NCI-H510A (cell line): ENCODE measurements at regions not wholly inside any gene's neighbourhood (a gene's known extent, or its start where the extent isn't known, plus 50 kb on each side); places are given as distances from the start of the nearest gene placed in this dataset.

Source experiments
- DNase-seq: peaks from one replicate; lab custom pipeline; 2025; lab: John Stamatoyannopoulos, UW

DNA sequence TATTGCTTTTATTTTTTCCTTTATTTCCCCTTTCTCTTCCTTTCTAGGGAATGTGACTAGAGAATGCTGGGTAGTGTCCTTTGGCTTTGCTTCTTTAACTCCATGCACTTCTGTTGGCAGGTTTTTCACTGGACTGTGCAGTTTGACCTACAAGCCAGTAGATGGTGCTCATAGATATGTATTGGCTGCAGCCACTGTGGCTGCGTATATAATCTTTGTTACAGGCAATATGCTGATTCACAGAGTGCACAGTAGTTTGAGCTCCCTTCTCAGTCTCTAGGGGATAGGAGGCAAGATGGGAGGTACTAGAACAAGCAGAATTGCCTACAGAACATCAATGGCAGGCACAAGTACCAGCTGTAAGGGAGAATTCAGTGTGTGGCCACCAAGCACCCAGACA lies 503.5 kb downstream of the LRFN5 start:
- no peak for DNase-seq

GRCh38 chr14:42095155-42095554 lies 488.5 kb downstream of the LRFN5 start:
- DNase-seq = no peak

- no peak for DNase-seq
Measured at GRCh38 chr14:42090122-42090521, 483.4 kb downstream of the LRFN5 start.

DNA sequence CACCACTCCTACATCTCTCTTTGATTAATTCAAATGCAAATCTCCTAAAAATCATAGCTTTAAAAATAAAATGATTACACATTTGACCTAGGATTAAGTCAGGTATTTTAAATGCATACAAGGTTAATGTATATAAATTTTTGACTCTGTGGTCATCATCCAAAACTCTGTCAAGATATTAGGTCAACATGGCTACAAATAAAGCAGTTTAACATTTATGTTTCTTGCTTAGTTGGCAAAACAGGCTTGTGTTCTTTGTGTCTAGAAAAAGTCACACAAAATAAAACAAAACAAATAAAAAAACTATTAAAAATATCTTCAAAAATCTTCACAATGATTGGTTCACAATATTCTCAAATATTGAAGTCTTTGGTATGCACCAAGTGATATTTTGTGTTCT lies 473.2 kb downstream of the LRFN5 start:
- no peak for DNase-seq

DNA sequence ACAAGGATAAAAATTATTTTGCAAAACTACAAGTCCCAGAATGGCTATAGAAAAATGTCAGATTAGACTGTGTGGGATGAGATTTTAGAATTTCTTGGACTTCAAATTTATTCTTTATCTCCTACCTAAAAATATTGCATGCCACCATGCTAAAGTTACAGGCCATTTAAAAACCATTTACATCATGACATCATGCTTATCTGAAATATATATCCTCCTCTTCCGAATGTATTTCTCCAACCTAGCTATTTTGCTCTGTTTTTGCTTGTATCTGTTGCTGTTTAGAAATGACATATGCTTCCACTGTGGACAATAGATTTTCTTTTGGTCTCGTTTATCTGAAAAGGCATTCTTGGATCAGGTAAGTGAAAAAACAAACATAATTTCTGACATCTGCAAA lies 471.7 kb downstream of the LRFN5 start:
- DNase-seq = no peak

DNA sequence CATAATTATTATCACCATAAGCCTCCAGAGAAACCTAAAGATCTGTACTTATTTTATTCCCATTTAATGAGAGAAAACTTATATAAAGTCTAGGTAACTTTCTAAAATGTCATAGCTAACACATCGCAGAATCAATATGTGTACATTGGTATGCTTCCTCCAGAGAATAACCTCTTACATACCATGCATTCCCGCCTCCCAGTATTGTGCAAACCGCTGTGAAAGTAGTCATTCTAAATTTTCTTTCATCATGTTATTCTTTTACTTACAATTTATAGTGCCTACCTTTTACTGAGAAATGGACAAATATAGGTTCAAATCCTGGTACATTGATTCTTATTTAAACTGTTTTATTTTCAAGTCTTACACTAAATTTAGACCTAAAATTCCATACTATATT lies 463.4 kb downstream of the LRFN5 start:
- no peak for DNase-seq

- no peak for DNase-seq
Measured at GRCh38 chr14:42057111-42057510, 450.4 kb downstream of the LRFN5 start.

GRCh38 chr14:42047421-42048055 lies 440.9 kb downstream of the LRFN5 start:
- DNase-seq = no peak

DNA sequence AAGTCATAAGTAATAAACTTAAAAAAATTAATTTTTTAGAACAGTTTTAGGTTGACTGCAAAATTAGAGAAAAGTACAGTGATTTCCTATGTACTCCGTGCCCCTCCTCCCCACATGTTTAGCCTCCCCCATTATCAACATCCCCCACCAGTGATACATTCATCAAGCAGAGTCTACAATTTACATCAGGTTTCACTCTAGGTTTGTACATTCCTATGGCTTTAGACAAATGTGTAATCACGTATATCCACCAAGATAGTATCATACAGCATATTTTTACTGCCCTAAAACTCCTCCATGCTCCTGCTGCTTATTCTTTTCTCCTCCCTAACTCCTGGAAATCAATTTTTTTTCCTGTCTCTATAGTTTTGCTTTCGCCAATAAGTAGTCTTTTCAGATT lies 438.7 kb downstream of the LRFN5 start:
- no peak for DNase-seq

GRCh38 chr14:42028607-42029006 lies 421.9 kb downstream of the LRFN5 start:
- DNase-seq = no peak

DNA sequence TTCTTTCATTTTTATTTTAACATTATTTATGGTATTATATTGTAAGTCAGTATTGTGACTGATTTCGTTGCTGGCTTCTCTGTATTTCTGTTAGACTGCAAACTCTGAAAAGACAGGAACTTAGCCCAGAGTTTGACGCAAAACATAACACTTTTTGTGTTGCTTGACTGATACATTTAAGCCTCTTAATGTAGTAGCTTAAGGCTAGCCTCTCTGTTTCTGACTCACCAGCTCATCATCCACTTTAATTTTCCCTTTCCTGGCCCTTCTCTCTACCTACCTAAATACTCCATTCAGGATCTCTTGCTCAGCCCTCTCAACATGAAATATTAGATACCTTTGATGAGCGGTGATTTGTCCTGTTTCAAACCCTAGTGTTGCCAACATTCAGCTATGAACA lies 420.6 kb downstream of the LRFN5 start:
- DNase-seq = no peak

- no peak for DNase-seq
Measured at GRCh38 chr14:42023452-42023851, 416.8 kb downstream of the LRFN5 start.

DNA sequence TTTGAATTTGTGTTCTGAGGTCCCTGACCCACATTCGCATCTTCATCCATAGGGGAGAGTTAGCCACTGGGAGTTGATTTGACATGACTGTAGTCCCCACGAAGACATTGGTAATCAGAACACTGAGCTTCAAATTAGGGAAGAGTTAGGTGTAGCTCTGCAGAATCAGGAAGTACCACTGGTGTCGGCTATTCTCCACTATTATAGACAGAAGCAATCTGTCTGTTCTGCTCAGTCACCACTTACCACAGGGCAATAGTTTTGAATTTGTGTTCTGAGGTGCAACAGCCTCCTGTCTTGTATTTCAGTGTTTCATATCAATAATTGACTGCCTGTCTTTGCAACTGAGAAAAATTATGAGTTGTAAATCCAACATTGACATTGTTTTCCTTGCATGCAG lies 407.6 kb downstream of the LRFN5 start:
- no peak for DNase-seq

DNA sequence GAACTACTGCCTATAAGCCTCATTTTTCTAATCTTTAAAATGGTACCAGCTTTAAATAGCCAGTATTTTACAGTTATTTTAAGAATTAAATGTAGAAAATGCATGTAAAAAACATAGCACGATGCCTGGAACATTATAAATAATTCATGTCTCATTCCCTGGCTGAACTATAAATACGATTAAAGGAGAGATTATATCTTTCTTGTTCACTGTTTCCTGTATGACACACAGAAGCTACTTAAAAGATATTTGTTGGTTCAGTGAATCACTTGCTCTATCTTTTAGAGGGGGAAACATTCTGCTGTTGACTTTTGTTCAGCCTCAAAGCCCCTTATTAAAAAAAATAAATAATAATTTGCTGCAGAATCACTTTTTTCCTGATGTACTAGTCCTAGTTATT lies 406.9 kb downstream of the LRFN5 start:
- DNase-seq = no peak

DNA sequence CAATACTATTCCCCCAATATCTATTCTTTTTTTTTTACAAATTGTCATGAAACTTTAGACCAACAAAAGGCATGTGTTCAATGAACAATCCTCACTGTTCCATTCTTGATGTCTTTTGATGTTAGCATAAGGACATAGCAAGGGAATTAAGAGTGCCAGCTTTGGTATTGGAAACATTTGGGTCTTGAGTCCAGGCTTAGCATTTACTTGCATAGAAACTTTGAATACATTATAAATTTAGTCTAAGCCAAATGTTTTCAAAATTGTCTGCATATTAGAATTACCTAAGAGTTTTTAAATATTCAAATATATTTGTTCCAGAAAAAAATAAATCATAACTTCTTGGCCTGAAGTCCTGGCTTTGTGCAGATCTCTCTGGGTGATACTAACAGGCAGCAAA lies 406.5 kb downstream of the LRFN5 start:
- no peak for DNase-seq

GRCh38 chr14:42011221-42011620 lies 404.5 kb downstream of the LRFN5 start:
- DNase-seq = no peak

DNA sequence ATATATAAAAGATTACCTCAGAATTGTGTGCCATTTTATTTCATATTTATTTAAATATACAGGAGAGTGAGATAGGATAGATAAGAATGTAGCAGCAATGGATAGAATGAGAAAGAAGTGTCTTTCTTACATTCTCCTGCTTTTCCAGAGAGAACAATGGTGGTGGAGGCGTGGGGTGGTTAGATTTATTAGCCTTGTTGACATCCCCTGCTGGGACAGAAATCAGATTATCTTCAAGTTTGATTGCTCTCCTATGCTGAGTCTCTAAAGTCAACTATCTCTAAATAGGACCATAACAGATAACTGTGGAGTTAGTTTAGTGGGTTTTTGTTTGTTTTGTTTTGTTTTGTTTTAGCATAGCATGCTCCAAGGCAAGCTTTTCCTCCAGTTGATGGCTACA lies 397.6 kb downstream of the LRFN5 start:
- no peak for DNase-seq

- DNase-seq = no peak
Measured at GRCh38 chr14:42002141-42002540, 395.5 kb downstream of the LRFN5 start.

DNA sequence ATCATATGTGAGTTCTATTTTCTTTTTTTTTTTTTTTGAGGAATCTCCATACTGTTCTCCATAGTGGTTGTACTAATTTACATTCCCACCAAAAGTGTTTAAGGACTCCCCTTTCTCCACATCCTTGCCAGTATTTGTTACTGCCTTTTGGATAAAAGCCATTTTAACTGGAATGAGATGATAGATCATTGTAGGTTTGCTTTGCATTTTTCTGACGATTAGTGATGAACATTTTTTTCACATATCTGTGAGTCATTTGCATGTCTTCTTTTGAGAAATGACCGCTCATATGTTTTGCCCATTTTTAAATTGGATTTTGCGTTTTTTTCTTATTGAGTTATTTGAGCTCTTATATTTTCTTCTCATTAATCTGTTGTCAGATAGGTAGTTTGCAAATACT lies 394.8 kb downstream of the LRFN5 start:
- DNase-seq = no peak

GRCh38 chr14:42000450-42000849 lies 393.8 kb downstream of the LRFN5 start:
- DNase-seq = no peak

GRCh38 chr14:41993687-41994086 lies 387.0 kb downstream of the LRFN5 start:
- DNase-seq = no peak

GRCh38 chr14:41986700-41987099 lies 380.0 kb downstream of the LRFN5 start:
- DNase-seq = no peak

DNA sequence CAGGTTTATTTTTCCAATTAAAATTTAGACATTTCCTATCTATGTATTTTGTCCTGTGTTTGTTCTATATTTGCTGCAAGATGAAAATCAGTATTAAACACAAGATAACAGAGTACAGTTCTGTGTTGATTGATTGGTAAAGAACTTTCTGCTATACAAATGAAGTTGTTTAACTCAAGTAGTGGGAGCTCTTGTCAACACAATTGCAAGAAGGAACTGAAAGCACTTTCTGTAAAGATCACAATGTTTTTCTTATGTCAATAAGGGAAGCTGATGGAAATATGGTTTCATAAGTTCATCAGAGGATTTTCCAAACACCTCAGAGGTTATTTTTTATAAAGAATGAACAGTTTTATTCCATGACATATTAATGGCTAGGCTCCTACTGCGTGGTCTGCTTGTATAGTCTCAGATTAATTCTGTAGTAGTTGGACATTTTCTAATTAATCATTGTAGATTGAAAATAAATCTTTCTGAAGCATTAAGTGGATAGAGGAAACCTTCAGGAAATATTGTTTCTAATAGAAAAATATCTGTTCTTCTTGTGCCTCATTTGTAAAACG lies 379.5 kb downstream of the LRFN5 start:
- no peak for DNase-seq

DNA sequence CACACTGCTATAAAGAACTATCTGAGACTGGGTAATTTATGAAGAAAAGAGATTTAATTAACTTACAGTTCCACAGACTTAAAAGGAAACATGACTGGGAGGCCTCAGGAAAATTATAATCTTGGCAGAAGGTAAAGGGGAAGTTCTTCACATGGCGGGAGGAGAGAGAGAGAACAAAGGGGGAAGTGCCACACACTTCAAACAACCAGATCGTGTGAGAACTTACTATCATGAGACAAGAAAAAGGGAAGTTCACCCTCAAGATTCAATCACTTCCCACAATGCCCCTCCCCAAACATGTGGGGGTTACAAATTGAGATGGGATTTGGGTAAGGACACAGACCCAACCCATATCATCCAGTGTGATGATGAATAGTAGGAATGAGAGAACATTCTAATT lies 366.5 kb downstream of the LRFN5 start:
- no peak for DNase-seq
